Iris pigment epithelial cell (primary cell): ENCODE measurements at regions not wholly inside any gene's neighbourhood (a gene's known extent, or its start where the extent isn't known, plus 50 kb on each side); places are given as distances from the start of the nearest gene placed in this dataset.
"Not testable (repeated sequence)": the region's sequence is repeated elsewhere in the genome, so short reads cannot be mapped to it uniquely, and the experiment has no call there.

Source experiments
- DNase-seq: peaks from one replicate; pipeline ENCODE4 v3.0.0-alpha.2; 2011; ENCODE audit warnings: low read depth

GRCh38 chr1:166305371-166305770 is 138.6 kb upstream of the FAM78B start:
- DNase-seq, result no peak

- DNase-seq, result no peak
Observed at GRCh38 chr1:166307261-166308188, 140.7 kb upstream of the FAM78B start.

- not testable (repeated sequence) for DNase-seq
Observed at GRCh38 chr1:166316306-166316705, 149.5 kb upstream of the FAM78B start.

- DNase-seq, result no peak
Observed at GRCh38 chr1:166322470-166322869, 155.7 kb upstream of the FAM78B start.

- DNase-seq, result no peak
Observed at GRCh38 chr1:166327886-166328285, 161.1 kb upstream of the FAM78B start.

GRCh38 chr1:166328956-166329355 is 162.2 kb upstream of the FAM78B start:
- no peak for DNase-seq

- DNase-seq, result no peak
Observed at GRCh38 chr1:166330096-166330495, 163.3 kb upstream of the FAM78B start.

GRCh38 chr1:166338105-166338504 is 171.3 kb upstream of the FAM78B start:
- no peak for DNase-seq

- DNase-seq, result no peak
Observed at GRCh38 chr1:166340709-166341108, 173.9 kb upstream of the FAM78B start.

GRCh38 chr1:166343276-166343675 is 176.5 kb upstream of the FAM78B start:
- DNase-seq, result no peak

- no peak for DNase-seq
Observed at GRCh38 chr1:166350490-166350889, 183.7 kb upstream of the FAM78B start.

- DNase-seq, result no peak
Observed at GRCh38 chr1:166351676-166352075, 184.9 kb upstream of the FAM78B start.

GRCh38 chr1:166353213-166353612 is 186.4 kb upstream of the FAM78B start:
- DNase-seq, result no peak

- no peak for DNase-seq
Observed at GRCh38 chr1:166354406-166354805, 187.6 kb upstream of the FAM78B start.

- DNase-seq, result no peak
Observed at GRCh38 chr1:166365081-166365480, 198.3 kb upstream of the FAM78B start.

- no peak for DNase-seq
Observed at GRCh38 chr1:166368030-166368429, 201.2 kb upstream of the FAM78B start.

- no peak for DNase-seq
Observed at GRCh38 chr1:166377896-166378295, 211.1 kb upstream of the FAM78B start.

- no peak for DNase-seq
Observed at GRCh38 chr1:166378805-166379204, 212.0 kb upstream of the FAM78B start.

- no peak for DNase-seq
Observed at GRCh38 chr1:166379447-166379846, 212.6 kb upstream of the FAM78B start.

GRCh38 chr1:166383137-166383536 is 216.3 kb upstream of the FAM78B start:
- no peak for DNase-seq

- no peak for DNase-seq
Observed at GRCh38 chr1:166383635-166384346, 217.0 kb upstream of the FAM78B start.

- DNase-seq, result no peak
Observed at GRCh38 chr1:166384948-166385347, 218.1 kb upstream of the FAM78B start.

GRCh38 chr1:166390366-166391033 is 223.7 kb upstream of the FAM78B start:
- DNase-seq, result no peak
